ENCODE measurements at regions not wholly inside any gene's neighbourhood (a gene's known extent, or its start where the extent isn't known, plus 50 kb on each side); places are given as distances from the start of the nearest gene placed in this dataset.

DNA sequence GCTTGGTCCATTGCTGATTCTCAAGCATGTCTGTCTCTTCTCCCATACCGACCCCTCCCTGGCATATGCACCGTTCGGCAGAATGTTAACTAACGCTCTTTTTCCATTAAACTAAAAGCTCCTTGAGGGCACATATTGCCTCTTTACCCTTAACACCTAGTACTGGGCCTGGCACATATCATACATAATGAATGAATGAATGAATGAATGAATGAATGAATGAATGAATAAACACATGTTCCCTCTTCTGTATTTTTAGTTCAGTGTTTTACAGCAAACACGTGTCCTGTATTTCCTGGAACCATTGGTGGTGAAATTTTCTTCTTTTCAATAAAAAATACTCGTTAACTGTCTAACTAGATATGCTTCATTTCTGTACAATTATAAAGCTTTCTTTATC is 174.4 kb upstream of the DTNBP1 start:
- no peaks in the 10 kb centered on the region for H3K9me3 ChIP-seq (ENCODE audit: control insufficient read depth, insufficient read depth, low read length)
- Mint-ChIP-seq H3K27me3 (ENCODE audit: low read depth in 2 of 2) (peaks cover 4 to 14% of the 10 kb centered on the region in 2 donors), H3K4me3 (no peak overlapping the region), H3K27ac (no peak overlapping the region), H3K36me3 (no peaks in the 10 kb centered on the region), H3K9me3 (no peaks in the 10 kb centered on the region), H3K4me1 (no peaks in the 10 kb centered on the region)
- H3K27ac ChIP-seq (ENCODE audit: low read length), result no peak overlapping the region
- TF ChIP-seq, protein P1, sequence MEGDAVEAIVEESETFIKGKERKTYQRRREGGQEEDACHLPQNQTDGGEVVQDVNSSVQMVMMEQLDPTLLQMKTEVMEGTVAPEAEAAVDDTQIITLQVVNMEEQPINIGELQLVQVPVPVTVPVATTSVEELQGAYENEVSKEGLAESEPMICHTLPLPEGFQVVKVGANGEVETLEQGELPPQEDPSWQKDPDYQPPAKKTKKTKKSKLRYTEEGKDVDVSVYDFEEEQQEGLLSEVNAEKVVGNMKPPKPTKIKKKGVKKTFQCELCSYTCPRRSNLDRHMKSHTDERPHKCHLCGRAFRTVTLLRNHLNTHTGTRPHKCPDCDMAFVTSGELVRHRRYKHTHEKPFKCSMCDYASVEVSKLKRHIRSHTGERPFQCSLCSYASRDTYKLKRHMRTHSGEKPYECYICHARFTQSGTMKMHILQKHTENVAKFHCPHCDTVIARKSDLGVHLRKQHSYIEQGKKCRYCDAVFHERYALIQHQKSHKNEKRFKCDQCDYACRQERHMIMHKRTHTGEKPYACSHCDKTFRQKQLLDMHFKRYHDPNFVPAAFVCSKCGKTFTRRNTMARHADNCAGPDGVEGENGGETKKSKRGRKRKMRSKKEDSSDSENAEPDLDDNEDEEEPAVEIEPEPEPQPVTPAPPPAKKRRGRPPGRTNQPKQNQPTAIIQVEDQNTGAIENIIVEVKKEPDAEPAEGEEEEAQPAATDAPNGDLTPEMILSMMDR (IDR thresholded peaks at IDR 0.05), result no peak
- DNase-seq, result no peak
- no peaks in the 10 kb centered on the region for H3K4me1 ChIP-seq (ENCODE audit: control insufficient read depth, insufficient read depth, low read length)
- no peaks in the 10 kb centered on the region for H3K36me3 ChIP-seq (ENCODE audit: control insufficient read depth, insufficient read depth, low read length)
- no peak for ATAC-seq
- intact Hi-C loops (cut with micrococcal nuclease), result no loop called here
- no peaks in the 10 kb centered on the region for H3K27me3 ChIP-seq (ENCODE audit: control insufficient read depth, insufficient read depth, low read length)
- no peak overlapping the region for H3K4me3 ChIP-seq (ENCODE audit: low read length)
- 91% methylated on average over 5 of the region's 6 CpGs for WGBS (ENCODE audit: insufficient coverage)

DNA sequence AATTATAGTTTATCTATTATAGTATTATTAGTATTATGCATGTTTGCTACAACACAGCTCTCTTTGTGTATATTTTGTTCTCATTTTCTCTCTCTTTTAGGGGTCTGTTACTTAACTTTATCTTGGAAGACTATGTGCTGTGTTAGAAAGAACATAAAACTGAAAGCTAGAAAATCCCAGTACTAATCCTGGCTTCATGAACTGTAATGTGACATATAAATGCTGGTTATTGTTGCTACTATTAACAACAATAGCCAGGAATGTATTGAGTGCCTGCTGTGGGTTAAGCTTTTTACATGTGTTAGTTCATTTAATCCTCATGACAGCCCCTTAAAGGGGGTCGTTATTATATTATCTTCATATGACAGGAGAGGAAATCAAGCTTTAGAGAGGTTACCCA is 170.0 kb upstream of the DTNBP1 start:
- DNase-seq, result no peak
- Histone ChIP-seq H3K4me3 (ENCODE audit: low read length) (no peak overlapping the region), H3K27ac (ENCODE audit: low read length) (no peak overlapping the region), H3K27me3 (ENCODE audit: control insufficient read depth, insufficient read depth, low read length) (no peaks in the 10 kb centered on the region), H3K4me1 (ENCODE audit: control insufficient read depth, insufficient read depth, low read length) (no peaks in the 10 kb centered on the region), H3K9me3 (ENCODE audit: control insufficient read depth, insufficient read depth, low read length) (no peaks in the 10 kb centered on the region), H3K36me3 (ENCODE audit: control insufficient read depth, insufficient read depth, low read length) (no peaks in the 10 kb centered on the region)
- Mint-ChIP-seq H3K4me1 (peaks cover 0 to 5% of the 10 kb centered on the region in 2 donors), H3K27ac (no peak overlapping the region), H3K27me3 (ENCODE audit: low read depth in 2 of 2) (peaks cover 4 to 6% of the 10 kb centered on the region in 2 donors), H3K36me3 (no peaks in the 10 kb centered on the region), H3K9me3 (no peaks in the 10 kb centered on the region), H3K4me3 (no peak overlapping the region)
- TF ChIP-seq, protein P1 (IDR thresholded peaks at IDR 0.05), result no peak
- intact Hi-C loops (cut with micrococcal nuclease), result no loop called here
- ATAC-seq, result no peak
- WGBS (ENCODE audit: insufficient coverage), result no CpG with 5 or more reads among the region's 1 CpG

DNA sequence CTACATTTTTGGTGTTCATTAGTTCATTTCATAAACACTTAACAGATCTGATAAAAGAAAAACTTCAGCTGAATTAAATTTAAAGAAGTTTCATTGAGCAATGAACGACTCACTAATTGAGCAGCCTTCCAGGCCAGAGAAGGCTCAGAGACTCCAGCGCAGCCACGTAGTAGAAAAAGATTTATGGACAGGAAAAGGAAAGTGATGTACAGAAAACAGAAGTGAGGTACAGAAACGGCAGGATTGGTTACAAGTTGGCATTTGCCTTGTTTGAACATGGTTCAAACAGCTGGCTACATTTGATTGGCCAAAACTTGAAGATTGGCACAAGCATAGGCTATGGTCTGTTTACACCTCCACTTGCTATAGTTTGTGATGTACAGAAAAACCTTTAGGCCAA is 166.3 kb upstream of the DTNBP1 start:
- ATAC-seq (no peak), DNase-seq (no peak)
- intact Hi-C loops (cut with micrococcal nuclease), result no loop called here
- H3K4me1 ChIP-seq (ENCODE audit: control insufficient read depth, insufficient read depth, low read length), result no peaks in the 10 kb centered on the region
- Mint-ChIP-seq H3K36me3 (no peaks in the 10 kb centered on the region), H3K9me3 (no peaks in the 10 kb centered on the region), H3K27ac (no peak overlapping the region), H3K27me3 (ENCODE audit: low read depth in 2 of 2) (peaks cover 7% of the 10 kb centered on the region in 2 donors), H3K4me1 (peaks cover 0 to 5% of the 10 kb centered on the region in 2 donors), H3K4me3 (no peak overlapping the region)
- H3K27me3 ChIP-seq (ENCODE audit: control insufficient read depth, insufficient read depth, low read length), result no peaks in the 10 kb centered on the region
- H3K27ac ChIP-seq (ENCODE audit: low read length), result no peak overlapping the region
- TF ChIP-seq, protein P1 (IDR thresholded peaks at IDR 0.05), result no peak
- no peaks in the 10 kb centered on the region for H3K36me3 ChIP-seq (ENCODE audit: control insufficient read depth, insufficient read depth, low read length)
- H3K9me3 ChIP-seq (ENCODE audit: control insufficient read depth, insufficient read depth, low read length), result no peaks in the 10 kb centered on the region
- H3K4me3 ChIP-seq (ENCODE audit: low read length), result no peak overlapping the region
- 29% methylated on average over 4 of the region's 4 CpGs for WGBS (ENCODE audit: insufficient coverage)

DNA sequence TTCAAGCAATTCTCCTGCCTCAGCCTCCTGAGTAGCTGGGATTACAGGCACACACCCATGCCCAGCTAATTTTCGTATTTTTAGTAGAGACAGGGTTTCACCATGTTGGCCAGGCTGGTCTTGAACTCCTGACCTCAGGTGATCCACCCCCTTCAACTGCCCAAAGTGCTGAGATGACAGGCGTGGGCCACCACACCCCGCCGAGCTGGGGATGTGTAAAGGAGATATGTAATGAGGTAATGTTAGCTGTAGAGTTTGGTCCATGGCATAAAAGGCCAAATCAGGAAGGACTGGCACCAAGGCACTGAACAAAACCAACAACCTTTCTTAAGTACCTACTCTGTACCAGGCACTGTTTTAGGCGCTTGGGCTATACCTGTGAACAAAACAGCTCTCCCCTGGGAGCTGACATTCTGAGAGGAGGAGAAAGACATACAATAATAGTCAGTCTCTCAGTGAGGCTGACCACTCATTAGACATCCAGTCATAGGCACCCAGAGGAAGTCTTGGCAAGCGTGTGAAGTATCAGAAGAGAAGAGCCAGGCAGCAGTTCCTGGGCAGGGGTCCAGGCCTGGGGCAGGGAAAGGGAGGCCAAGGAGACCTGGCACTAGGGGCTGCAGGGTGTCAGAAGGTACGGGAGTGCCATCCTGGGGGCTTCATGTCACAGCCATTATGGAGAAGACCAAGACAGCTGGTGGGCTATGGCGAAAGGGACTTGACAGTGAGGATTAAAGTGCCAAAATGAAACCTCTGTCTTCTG is 164.8 kb upstream of the DTNBP1 start:
- Mint-ChIP-seq H3K27me3 (ENCODE audit: low read depth in 2 of 2) (peaks cover 16 to 19% of the 10 kb centered on the region in 2 donors), H3K36me3 (no peaks in the 10 kb centered on the region), H3K4me3 (no peak overlapping the region), H3K9me3 (no peaks in the 10 kb centered on the region), H3K4me1 (peaks cover 0 to 5% of the 10 kb centered on the region in 2 donors), H3K27ac (no peak overlapping the region)
- TF ChIP-seq, protein P1 (IDR thresholded peaks at IDR 0.05), result no peak
- no peak overlapping the region for H3K27ac ChIP-seq (ENCODE audit: low read length)
- no peaks in the 10 kb centered on the region for H3K27me3 ChIP-seq (ENCODE audit: control insufficient read depth, insufficient read depth, low read length)
- H3K4me3 ChIP-seq (ENCODE audit: low read length), result no peak overlapping the region
- no peaks in the 10 kb centered on the region for H3K4me1 ChIP-seq (ENCODE audit: control insufficient read depth, insufficient read depth, low read length)
- DNase-seq (no peak), ATAC-seq (no peak)
- 91% methylated on average over 8 of the region's 8 CpGs for WGBS (ENCODE audit: insufficient coverage)
- no peaks in the 10 kb centered on the region for H3K36me3 ChIP-seq (ENCODE audit: control insufficient read depth, insufficient read depth, low read length)
- H3K9me3 ChIP-seq (ENCODE audit: control insufficient read depth, insufficient read depth, low read length), result no peaks in the 10 kb centered on the region
- intact Hi-C loops (cut with micrococcal nuclease), result no loop called here
